IMR-90 (cell line): ENCODE measurements at regions not wholly inside any gene's neighbourhood (a gene's known extent, or its start where the extent isn't known, plus 50 kb on each side); places are given as distances from the start of the nearest gene placed in this dataset.

ENCODE experiments used
- BHLHE40 ChIP-seq: fragments of 150-350 bp; IDR thresholded peaks from 2 replicates; pipeline ENCODE4 v1.6.1; 2016; ENCODE audit warnings: mild to moderate bottlenecking, low read depth, low read length
- CTCF ChIP-seq: conservative IDR thresholded peaks from 2 replicates; pipeline ENCODE4 v1.5.1; 2012; ENCODE audit warnings: mild to moderate bottlenecking, low read depth, low read length, improper control_type of control experiment
- MAFK ChIP-seq: IDR thresholded peaks from 2 replicates; pipeline ENCODE4 v1.6.1; 2012; ENCODE audit warnings: low read depth, low read length, improper control_type of control experiment
- POLR2A ChIP-seq: IDR thresholded peaks from 2 replicates; pipeline ENCODE4 v1.6.1; 2012; ENCODE audit warnings: mild to moderate bottlenecking, low read depth, low read length
- RFX5 ChIP-seq: IDR thresholded peaks from 2 replicates; pipeline ENCODE4 v1.8.0; 2012; ENCODE audit warnings: low read depth, mild to moderate bottlenecking, low read length, moderate library complexity

GRCh38 chrX:114087543-114087942 lies 496.3 kb upstream of the HTR2C start:
- TF ChIP-seq MAFK (no peak), POLR2A (no peak), CTCF (no peak), RFX5 (no peak), BHLHE40 (no peak)
